Nephron progenitor cell (in vitro differentiated cells): ENCODE measurements at regions not wholly inside any gene's neighbourhood (a gene's known extent, or its start where the extent isn't known, plus 50 kb on each side); places are given as distances from the start of the nearest gene placed in this dataset.

ENCODE experiments used
- DNase-seq: peaks from one replicate; pipeline ENCODE4 v3.0.0; 2021
- H3K27ac Mint-ChIP-seq: 2 replicates; pipeline ENCODE4 v1.8.0; 2021; ENCODE audit warnings: mild to moderate bottlenecking, moderate library complexity, mixed read lengths
- H3K27me3 Mint-ChIP-seq: 2 replicates; pipeline ENCODE4 v1.8.0; 2021; ENCODE audit warnings: mild to moderate bottlenecking, low read depth, mixed read lengths; ENCODE audit not compliant: poor library complexity
- H3K36me3 Mint-ChIP-seq: 2 replicates; pipeline ENCODE4 v1.8.0; 2021; ENCODE audit warnings: low read depth, mixed read lengths
- H3K4me1 Mint-ChIP-seq: 2 replicates; pipeline ENCODE4 v1.8.0; 2021; ENCODE audit warnings: mixed read lengths
- H3K4me3 Mint-ChIP-seq: 2 replicates; pipeline ENCODE4 v1.8.0; 2021; ENCODE audit warnings: mild to moderate bottlenecking, moderate library complexity, mixed read lengths
- H3K9me3 Mint-ChIP-seq: 2 replicates; pipeline ENCODE4 v1.8.0; 2021; ENCODE audit warnings: mild to moderate bottlenecking, moderate library complexity, mixed read lengths
- TF ChIP-seq, protein P1 (sequence below): fragments of 200-600 bp; sonication (generic); IDR thresholded peaks from 2 replicates; pipeline ENCODE4 v1.5.0; 2021; ENCODE audit warnings: antibody characterized with exemption

DNA sequence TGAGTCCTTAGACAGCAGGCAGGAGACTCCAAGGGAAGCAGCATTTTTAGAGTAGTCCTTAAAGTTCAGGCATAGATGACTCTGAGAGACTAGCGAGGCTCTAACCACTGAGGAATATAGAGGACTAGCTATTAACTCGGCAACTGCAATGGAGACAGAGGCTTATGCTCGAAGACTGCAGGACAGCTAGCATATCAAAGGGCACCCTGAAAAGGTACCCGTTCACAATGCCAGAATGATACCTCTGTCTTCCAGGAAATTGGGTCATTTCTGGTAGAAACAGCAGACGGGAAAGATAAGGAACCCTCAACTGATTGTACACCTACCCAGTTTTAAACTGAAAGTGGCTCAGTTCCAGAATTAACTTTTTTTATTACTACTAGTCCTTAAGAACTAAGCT lies 1204.0 kb upstream of the ZEB2 start:
- peaks cover 3% of the 10 kb centered on the region for H3K27me3 Mint-ChIP-seq
- no peak for DNase-seq
- H3K4me1 Mint-ChIP-seq = no peaks in the 10 kb centered on the region
- no peaks in the 10 kb centered on the region for H3K36me3 Mint-ChIP-seq
- peaks cover 6% of the 10 kb centered on the region for H3K9me3 Mint-ChIP-seq
- TF ChIP-seq, protein P1, sequence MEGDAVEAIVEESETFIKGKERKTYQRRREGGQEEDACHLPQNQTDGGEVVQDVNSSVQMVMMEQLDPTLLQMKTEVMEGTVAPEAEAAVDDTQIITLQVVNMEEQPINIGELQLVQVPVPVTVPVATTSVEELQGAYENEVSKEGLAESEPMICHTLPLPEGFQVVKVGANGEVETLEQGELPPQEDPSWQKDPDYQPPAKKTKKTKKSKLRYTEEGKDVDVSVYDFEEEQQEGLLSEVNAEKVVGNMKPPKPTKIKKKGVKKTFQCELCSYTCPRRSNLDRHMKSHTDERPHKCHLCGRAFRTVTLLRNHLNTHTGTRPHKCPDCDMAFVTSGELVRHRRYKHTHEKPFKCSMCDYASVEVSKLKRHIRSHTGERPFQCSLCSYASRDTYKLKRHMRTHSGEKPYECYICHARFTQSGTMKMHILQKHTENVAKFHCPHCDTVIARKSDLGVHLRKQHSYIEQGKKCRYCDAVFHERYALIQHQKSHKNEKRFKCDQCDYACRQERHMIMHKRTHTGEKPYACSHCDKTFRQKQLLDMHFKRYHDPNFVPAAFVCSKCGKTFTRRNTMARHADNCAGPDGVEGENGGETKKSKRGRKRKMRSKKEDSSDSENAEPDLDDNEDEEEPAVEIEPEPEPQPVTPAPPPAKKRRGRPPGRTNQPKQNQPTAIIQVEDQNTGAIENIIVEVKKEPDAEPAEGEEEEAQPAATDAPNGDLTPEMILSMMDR = no peak
- no peak overlapping the region for H3K27ac Mint-ChIP-seq
- H3K4me3 Mint-ChIP-seq = no peak overlapping the region

DNA sequence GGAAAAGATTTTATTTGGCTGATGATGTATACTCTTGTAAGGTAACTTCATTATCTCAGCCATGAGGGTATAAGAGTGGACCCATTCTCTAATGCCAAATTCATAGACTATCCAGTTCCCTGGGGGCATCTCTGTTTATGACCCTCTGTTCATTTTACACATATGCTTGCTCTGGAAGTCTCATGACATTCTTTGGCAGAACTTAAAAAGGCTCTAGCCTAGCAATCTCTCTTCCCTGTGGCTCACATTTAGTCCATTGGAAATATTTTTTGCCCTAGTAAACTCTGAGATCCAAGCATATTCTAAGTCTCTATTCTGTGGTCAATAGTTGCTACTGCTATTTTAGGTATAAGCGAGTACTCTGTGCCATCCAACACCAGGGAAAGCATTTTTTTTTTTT lies 1201.8 kb upstream of the ZEB2 start:
- no peak overlapping the region for H3K4me3 Mint-ChIP-seq
- H3K9me3 Mint-ChIP-seq = peaks cover 7% of the 10 kb centered on the region
- DNase-seq = no peak
- no peaks in the 10 kb centered on the region for H3K36me3 Mint-ChIP-seq
- no peaks in the 10 kb centered on the region for H3K4me1 Mint-ChIP-seq
- H3K27me3 Mint-ChIP-seq = peaks cover 3% of the 10 kb centered on the region
- TF ChIP-seq, protein P1 = no peak
- H3K27ac Mint-ChIP-seq = no peak overlapping the region

DNA sequence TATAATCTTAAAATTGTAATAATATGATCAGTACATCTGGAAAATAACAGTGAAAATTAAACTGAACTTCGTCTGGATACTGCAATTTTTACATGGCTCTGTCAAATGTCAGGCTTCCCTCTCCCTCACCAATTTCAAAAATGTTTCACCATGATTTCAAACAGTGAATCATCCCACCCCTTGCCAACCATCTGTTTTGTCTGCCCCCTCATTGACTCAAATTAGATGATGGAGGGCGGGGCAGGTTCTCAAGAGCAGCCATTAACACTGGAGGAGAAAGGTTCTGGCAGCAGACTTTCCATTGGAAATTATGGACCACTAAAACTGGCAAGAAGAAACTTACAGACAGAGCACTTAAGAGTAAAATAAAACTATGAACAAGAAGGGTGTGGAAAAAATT lies 1195.7 kb upstream of the ZEB2 start:
- Mint-ChIP-seq H3K4me1 (no peaks in the 10 kb centered on the region), H3K9me3 (peaks cover 15% of the 10 kb centered on the region), H3K4me3 (no peak overlapping the region), H3K36me3 (no peaks in the 10 kb centered on the region), H3K27me3 (peaks cover 3% of the 10 kb centered on the region), H3K27ac (no peak overlapping the region)
- DNase-seq = no peak
- TF ChIP-seq, protein P1 = no peak

DNA sequence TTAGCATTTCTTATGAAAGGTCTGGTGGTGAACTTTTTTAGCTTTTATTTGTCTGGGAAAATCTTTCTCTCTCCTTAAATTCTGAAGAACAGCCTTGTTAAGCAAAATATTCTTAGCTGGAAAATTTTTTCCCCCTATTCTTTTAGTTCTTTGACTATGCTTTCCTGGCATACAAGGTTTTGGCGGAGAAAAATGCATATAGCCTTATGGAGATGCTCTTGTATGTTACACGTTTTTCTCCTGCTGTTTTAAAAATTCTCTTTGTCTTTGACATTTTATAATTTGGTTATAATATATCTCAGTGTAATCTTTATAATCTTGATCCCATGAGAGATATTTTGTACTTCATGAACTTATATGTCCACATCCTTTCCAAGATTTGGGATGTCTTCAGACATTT lies 1190.4 kb upstream of the ZEB2 start:
- no peaks in the 10 kb centered on the region for H3K36me3 Mint-ChIP-seq
- no peak overlapping the region for H3K4me3 Mint-ChIP-seq
- peaks cover 37% of the 10 kb centered on the region for H3K9me3 Mint-ChIP-seq
- DNase-seq = no peak
- H3K27me3 Mint-ChIP-seq = no peaks in the 10 kb centered on the region
- no peak overlapping the region for H3K27ac Mint-ChIP-seq
- TF ChIP-seq, protein P1 = no peak
- H3K4me1 Mint-ChIP-seq = no peaks in the 10 kb centered on the region

DNA sequence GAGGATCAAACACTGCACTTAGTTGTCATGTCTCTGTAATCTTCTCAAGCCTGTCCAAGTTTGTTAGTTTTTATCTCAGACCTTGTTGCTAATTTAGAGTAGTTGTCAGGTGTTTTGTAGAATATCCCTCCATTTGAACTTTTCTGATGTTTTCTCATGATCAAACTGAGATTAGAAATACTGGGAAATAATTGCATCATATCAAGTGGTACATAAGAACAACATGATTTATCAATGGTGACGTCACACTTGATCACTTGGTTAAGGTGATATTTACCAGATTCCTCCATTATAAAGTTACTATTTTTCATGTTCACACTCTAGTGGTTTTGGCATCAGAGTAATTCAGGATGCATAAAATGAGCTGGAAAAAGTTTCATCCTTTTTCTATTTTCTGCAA lies 1182.4 kb upstream of the ZEB2 start:
- peaks cover 25% of the 10 kb centered on the region for H3K9me3 Mint-ChIP-seq
- H3K27ac Mint-ChIP-seq = no peak overlapping the region
- H3K36me3 Mint-ChIP-seq = no peaks in the 10 kb centered on the region
- TF ChIP-seq, protein P1 = no peak
- no peaks in the 10 kb centered on the region for H3K27me3 Mint-ChIP-seq
- no peaks in the 10 kb centered on the region for H3K4me1 Mint-ChIP-seq
- H3K4me3 Mint-ChIP-seq = no peak overlapping the region
- no peak for DNase-seq

DNA sequence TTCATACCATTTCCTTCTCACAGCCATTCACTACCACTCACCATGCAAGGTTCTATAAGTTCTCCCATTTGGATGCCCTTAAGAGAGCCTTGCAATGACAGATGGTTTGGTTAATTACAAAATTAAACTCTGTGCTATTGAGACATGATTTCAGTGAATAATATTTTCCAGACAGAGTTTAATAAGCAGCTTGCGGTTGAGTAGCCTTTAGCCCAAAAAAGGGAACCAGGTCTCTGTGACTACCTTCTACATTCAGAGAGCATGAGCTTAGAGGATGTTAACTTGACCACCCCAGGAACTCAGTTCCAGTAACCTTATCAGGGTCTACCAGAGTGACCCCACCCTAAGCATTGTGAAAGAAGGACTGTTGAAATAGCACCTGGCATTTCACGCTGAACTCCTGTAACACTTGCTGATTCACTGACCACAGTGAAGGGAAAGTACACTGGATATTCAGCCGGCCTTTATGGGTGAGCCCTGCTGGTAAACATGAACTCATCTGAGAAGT lies 1173.1 kb upstream of the ZEB2 start:
- H3K9me3 Mint-ChIP-seq = no peaks in the 10 kb centered on the region
- no peaks in the 10 kb centered on the region for H3K36me3 Mint-ChIP-seq
- no peak for DNase-seq
- no peaks in the 10 kb centered on the region for H3K27me3 Mint-ChIP-seq
- no peak overlapping the region for H3K27ac Mint-ChIP-seq
- TF ChIP-seq, protein P1 = no peak
- H3K4me1 Mint-ChIP-seq = peaks cover 1% of the 10 kb centered on the region
- H3K4me3 Mint-ChIP-seq = no peak overlapping the region
